ENCODE measurements at regions not wholly inside any gene's neighbourhood (a gene's known extent, or its start where the extent isn't known, plus 50 kb on each side); places are given as distances from the start of the nearest gene placed in this dataset.

DNA sequence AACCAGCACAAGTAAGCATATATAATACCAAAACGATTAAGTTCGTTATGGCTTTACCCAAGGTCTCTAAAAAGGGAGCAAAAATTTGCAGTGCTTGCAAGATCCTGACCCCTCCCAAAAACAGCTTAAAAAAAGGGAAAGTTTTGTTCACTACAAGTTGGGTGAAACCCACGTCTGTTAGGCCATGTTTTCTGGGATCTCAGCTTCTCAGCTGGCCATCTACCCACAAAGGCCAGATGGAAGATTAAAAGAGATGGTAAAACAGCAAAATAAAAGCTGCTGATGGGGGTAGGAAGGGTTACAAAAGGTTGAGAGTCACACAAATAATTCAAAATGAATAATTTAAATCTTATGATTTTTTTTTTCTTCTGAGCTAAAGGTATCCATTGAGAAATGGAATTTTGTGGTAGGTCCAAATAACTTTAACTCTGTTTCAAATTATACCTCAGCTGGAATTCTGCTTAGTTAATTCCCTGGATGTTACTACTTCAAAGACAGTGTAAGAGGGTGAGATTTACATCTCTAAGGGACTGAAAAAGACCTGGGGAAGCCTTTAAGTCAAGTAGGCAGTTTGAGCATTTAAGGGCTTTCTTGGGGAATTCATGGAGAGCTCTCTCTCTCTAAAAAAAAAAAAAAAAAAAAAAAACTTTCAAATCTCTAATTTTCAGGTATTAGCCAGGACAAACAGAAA lies 185.6 kb upstream of the NAV3 start:
- H3K4me1 ChIP-seq (ENCODE audit: insufficient read depth, low read length), result peaks cover 3% of the 10 kb centered on the region
- no peaks in the 10 kb centered on the region for H3K36me3 ChIP-seq (ENCODE audit: insufficient read depth, low read length)
- no peaks in the 10 kb centered on the region for H3K9me3 ChIP-seq (ENCODE audit: low read length)
- H2AFZ ChIP-seq (ENCODE audit: low read depth, low read length), result no peak overlapping the region
- H3K4me3 ChIP-seq (ENCODE audit: low read length), result no peak overlapping the region
- H3K27me3 ChIP-seq (ENCODE audit: insufficient read depth, low read length), result no peaks in the 10 kb centered on the region

DNA sequence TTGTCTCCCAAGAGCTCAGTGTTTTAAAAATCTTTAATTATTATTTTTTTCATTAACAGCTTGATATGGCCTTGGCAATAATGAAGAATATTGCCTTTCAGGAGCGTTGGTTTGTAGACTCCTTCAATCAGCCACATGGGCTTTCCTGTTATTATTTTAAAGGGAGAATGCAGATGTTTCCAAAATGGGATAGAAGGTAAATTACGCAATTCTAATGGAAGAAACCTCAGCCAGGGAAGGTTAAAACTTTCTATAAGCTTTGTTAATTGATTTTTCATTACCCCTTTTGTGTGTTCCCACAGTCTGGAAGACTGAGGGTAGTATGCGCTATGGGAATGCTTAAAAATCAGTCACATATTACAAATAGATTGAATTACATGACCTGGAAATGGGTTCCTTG lies 188.4 kb upstream of the NAV3 start:
- Histone ChIP-seq H3K4me1 (ENCODE audit: insufficient read depth, low read length) (peaks cover 3% of the 10 kb centered on the region), H2AFZ (ENCODE audit: low read depth, low read length) (no peak overlapping the region), H3K27me3 (ENCODE audit: insufficient read depth, low read length) (no peaks in the 10 kb centered on the region), H3K36me3 (ENCODE audit: insufficient read depth, low read length) (no peaks in the 10 kb centered on the region), H3K9me3 (ENCODE audit: low read length) (no peaks in the 10 kb centered on the region), H3K4me3 (ENCODE audit: low read length) (no peak overlapping the region)

DNA sequence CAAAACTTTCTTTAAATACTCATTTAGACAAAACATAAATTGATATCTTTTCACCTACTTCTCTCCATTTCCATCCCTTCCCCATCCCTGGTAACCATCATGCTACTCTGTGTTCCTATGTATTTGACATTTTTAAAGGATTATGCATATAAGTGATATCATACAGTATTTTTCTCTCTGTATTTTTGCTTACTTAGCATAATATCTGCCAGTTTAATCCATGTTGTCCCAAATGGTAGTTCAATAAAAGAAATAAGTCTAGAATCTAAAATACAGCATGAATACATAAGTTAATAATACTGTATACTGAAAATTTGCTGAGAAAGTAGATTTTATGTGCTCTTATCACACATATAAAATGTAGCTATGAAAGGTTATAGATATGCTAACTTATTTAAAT lies 190.3 kb upstream of the NAV3 start:
- Histone ChIP-seq H3K4me1 (ENCODE audit: insufficient read depth, low read length) (peaks cover 3% of the 10 kb centered on the region), H2AFZ (ENCODE audit: low read depth, low read length) (no peak overlapping the region), H3K36me3 (ENCODE audit: insufficient read depth, low read length) (no peaks in the 10 kb centered on the region), H3K4me3 (ENCODE audit: low read length) (no peak overlapping the region), H3K9me3 (ENCODE audit: low read length) (no peaks in the 10 kb centered on the region), H3K27me3 (ENCODE audit: insufficient read depth, low read length) (no peaks in the 10 kb centered on the region)

DNA sequence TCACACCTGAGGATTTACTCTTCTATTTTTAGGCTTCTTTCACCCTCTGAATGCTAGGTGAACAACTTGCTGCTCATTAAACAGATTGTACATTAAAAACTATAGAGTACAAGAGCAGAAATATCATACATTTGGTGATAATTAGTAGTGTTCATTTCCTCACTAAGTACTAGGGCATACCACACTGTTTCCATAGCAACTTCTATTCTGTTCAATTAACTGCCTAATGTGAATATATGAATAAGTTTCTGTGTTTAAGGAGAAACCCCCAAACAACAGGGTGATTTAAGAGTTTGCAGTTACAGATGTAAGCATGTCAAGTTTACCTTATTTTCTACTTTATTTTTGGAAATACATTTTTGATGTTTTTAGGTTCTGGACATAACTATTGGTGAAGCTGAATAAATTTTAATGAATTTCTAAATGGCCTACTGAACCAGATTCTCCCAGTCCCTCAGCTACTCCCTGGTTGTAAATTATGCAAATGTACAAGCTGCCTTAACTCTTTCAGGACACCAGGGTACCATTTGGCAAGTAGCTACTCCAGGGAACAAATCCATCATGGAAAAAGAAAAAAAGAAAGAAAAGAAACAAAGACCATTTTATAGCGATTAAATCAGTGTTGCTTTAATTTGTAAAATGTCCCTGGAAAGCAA lies 199.8 kb upstream of the NAV3 start:
- H3K36me3 ChIP-seq (ENCODE audit: insufficient read depth, low read length), result no peaks in the 10 kb centered on the region
- H3K4me1 ChIP-seq (ENCODE audit: insufficient read depth, low read length), result peaks cover 17% of the 10 kb centered on the region
- H2AFZ ChIP-seq (ENCODE audit: low read depth, low read length), result no peak overlapping the region
- H3K27me3 ChIP-seq (ENCODE audit: insufficient read depth, low read length), result no peaks in the 10 kb centered on the region
- no peak overlapping the region for H3K4me3 ChIP-seq (ENCODE audit: low read length)
- no peaks in the 10 kb centered on the region for H3K9me3 ChIP-seq (ENCODE audit: low read length)

DNA sequence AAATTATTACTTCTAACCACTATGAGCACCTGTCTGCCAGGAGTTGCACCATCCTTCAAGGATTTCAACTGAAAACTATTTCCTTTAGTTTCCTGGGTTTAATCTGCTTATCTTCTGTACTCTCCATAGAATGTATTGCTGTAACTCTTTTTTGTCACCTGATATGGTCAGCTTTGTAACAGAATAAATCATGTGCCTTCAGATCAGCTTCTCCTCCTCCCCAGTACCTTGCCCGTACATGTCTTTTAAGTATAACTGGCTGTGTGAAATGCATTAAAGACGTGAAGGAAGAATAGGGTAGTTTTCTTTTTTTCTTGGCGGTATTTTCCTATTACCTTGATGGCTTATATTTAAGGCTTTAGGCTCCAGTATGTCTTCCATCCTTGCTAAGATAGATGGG lies 200.3 kb upstream of the NAV3 start:
- H3K36me3 ChIP-seq (ENCODE audit: insufficient read depth, low read length), result no peaks in the 10 kb centered on the region
- no peak overlapping the region for H2AFZ ChIP-seq (ENCODE audit: low read depth, low read length)
- H3K27me3 ChIP-seq (ENCODE audit: insufficient read depth, low read length), result no peaks in the 10 kb centered on the region
- H3K9me3 ChIP-seq (ENCODE audit: low read length), result no peaks in the 10 kb centered on the region
- peaks cover 17% of the 10 kb centered on the region for H3K4me1 ChIP-seq (ENCODE audit: insufficient read depth, low read length)
- no peak overlapping the region for H3K4me3 ChIP-seq (ENCODE audit: low read length)

DNA sequence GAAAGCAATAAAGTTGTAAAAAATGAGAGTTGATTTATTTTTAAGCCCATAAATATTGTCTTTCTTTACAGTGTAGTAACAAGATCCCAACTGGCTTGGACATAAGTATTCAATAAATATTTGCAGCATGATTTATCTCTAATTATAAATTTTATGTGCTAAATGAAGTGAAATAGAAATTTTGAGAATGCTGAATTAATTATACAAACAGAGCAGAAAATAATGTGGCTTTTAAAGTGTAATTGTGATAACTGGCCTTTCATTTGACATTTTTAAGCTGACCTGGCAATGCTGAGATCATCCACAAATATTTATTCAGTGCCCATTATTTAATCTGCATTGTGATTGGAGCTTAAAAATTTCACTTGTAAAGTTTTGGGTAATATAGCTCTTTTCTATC lies 201.6 kb upstream of the NAV3 start:
- Histone ChIP-seq H3K9me3 (ENCODE audit: low read length) (no peaks in the 10 kb centered on the region), H2AFZ (ENCODE audit: low read depth, low read length) (no peak overlapping the region), H3K27me3 (ENCODE audit: insufficient read depth, low read length) (no peaks in the 10 kb centered on the region), H3K36me3 (ENCODE audit: insufficient read depth, low read length) (no peaks in the 10 kb centered on the region), H3K4me1 (ENCODE audit: insufficient read depth, low read length) (peaks cover 17% of the 10 kb centered on the region), H3K4me3 (ENCODE audit: low read length) (no peak overlapping the region)

DNA sequence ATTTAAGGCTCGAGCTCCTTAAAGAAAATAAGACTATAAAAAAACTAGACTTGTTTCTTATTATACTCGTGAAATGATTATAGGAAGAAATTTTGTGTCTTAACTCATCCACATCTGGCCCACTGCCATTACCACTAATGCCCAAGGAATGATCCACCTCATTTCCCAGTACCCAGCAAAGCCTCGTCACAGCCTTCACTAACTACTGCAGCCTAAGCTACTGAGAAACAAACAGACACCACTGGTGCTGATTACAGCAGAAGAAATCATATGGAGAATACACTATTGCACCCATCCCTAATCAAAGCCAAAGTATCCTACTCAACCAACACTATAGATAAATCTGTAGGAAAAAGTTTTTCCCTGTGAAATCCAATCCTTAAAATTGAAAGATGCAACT lies 205.3 kb upstream of the NAV3 start:
- Histone ChIP-seq H3K9me3 (ENCODE audit: low read length) (no peaks in the 10 kb centered on the region), H3K36me3 (ENCODE audit: insufficient read depth, low read length) (no peaks in the 10 kb centered on the region), H3K4me3 (ENCODE audit: low read length) (no peak overlapping the region), H2AFZ (ENCODE audit: low read depth, low read length) (no peak overlapping the region), H3K27me3 (ENCODE audit: insufficient read depth, low read length) (no peaks in the 10 kb centered on the region), H3K4me1 (ENCODE audit: insufficient read depth, low read length) (peaks cover 10% of the 10 kb centered on the region)

DNA sequence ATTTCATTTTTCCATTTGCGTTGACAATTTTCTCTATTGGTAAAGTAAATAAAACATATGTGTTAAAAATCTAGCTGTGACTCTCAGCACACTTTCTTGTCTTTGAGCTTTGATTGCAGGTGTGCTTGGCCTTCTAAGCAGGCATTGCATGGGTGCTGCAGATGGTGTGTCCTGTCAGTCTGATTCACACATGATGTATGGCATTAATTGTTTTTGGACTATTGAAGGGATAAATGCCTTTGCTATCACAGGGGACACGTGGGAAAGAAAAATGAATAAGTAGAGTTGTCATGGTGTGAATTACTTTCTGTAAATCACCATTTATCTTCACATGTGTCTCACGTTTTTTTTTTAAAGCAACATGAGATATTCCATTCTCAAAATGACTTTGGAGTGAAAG lies 211.3 kb upstream of the NAV3 start:
- Histone ChIP-seq H3K9me3 (ENCODE audit: low read length) (no peaks in the 10 kb centered on the region), H3K36me3 (ENCODE audit: insufficient read depth, low read length) (no peaks in the 10 kb centered on the region), H3K4me3 (ENCODE audit: low read length) (no peak overlapping the region), H2AFZ (ENCODE audit: low read depth, low read length) (no peak overlapping the region), H3K4me1 (ENCODE audit: insufficient read depth, low read length) (peaks cover 8% of the 10 kb centered on the region), H3K27me3 (ENCODE audit: insufficient read depth, low read length) (no peaks in the 10 kb centered on the region)

DNA sequence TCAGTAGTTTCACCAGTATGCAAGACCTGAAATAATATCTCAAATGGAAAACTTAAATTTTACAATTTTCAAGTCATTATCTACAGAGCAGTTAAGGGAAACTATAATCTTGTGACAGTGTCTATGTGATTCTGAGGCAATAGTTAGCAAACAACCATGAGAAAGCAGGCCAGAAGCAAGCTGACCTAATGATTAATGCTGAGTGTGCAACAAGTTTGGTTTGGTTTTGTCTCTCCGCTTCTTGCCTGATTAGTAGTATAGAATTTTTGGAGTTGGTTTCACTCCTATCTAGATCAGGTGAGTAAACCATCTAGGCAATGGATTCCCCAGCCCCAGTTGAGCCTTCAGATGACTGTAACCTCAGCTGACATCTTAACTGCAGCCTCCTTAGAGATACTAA lies 212.9 kb upstream of the NAV3 start:
- Histone ChIP-seq H3K4me3 (ENCODE audit: low read length) (no peak overlapping the region), H3K27me3 (ENCODE audit: insufficient read depth, low read length) (no peaks in the 10 kb centered on the region), H2AFZ (ENCODE audit: low read depth, low read length) (no peak overlapping the region), H3K9me3 (ENCODE audit: low read length) (no peaks in the 10 kb centered on the region), H3K4me1 (ENCODE audit: insufficient read depth, low read length) (peaks cover 15% of the 10 kb centered on the region), H3K36me3 (ENCODE audit: insufficient read depth, low read length) (no peaks in the 10 kb centered on the region)

DNA sequence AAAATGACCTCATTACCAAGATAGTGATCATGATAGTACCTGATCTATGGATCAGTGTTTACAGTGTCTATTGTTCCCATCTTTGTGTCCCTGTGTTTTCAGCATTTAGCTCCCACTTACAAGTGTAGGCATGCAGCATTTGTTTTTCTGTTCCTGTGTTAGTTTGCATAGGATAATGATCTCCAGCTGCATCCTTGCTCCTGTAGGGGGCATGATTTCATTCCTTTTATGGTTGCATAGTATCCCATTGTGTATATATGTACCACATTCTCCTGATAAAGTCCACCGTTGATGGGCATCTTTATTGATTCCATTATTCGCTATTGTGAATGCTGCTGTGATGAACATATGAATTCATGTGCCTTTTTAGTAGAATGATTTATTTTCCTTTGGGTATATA lies 215.4 kb upstream of the NAV3 start:
- Histone ChIP-seq H3K27me3 (ENCODE audit: insufficient read depth, low read length) (no peaks in the 10 kb centered on the region), H3K4me3 (ENCODE audit: low read length) (no peak overlapping the region), H3K9me3 (ENCODE audit: low read length) (no peaks in the 10 kb centered on the region), H2AFZ (ENCODE audit: low read depth, low read length) (no peak overlapping the region), H3K4me1 (ENCODE audit: insufficient read depth, low read length) (peaks cover 17% of the 10 kb centered on the region), H3K36me3 (ENCODE audit: insufficient read depth, low read length) (no peaks in the 10 kb centered on the region)

DNA sequence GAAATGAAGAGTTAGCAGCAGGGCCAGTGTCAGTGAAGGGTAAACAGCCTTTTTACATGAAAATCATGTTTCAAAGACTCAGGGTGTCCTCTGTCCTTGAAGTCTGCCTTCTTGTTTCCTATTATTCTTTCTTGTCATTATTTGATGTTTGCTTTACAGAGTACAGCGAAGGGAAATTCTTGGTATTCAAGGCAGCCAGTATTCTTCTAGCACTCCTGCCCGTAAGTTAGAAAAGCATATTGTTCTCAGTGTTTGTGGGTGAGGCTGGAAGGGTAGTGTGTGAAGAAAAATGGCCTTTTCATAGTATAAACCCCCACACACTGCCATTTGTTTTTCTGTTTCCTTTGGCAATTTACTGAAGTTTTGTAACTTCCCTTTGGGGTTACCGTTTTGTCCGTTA lies 217.3 kb upstream of the NAV3 start:
- Histone ChIP-seq H3K36me3 (ENCODE audit: insufficient read depth, low read length) (no peaks in the 10 kb centered on the region), H3K4me3 (ENCODE audit: low read length) (no peak overlapping the region), H3K9me3 (ENCODE audit: low read length) (no peaks in the 10 kb centered on the region), H3K27me3 (ENCODE audit: insufficient read depth, low read length) (no peaks in the 10 kb centered on the region), H3K4me1 (ENCODE audit: insufficient read depth, low read length) (peaks cover 13% of the 10 kb centered on the region), H2AFZ (ENCODE audit: low read depth, low read length) (no peak overlapping the region)

DNA sequence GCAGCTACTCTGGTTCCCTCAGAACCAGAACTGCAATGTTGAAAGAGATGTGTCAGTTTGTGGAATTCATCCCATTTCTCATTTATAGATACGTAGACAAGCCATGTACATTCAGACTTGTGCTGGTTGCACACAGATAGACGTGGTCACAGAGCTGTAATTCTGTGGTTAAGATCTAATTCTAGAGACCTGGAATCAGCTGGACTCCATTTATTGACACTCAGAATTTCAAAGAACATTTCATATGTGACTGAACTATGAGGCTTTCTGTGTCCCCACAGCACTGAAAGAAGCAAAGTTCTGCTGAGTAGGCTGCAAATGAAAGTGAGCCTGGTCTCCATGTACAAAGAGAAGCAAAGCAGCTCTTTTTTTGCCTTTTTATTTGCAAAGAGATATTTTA lies 220.2 kb upstream of the NAV3 start:
- peaks cover 13% of the 10 kb centered on the region for H3K4me1 ChIP-seq (ENCODE audit: insufficient read depth, low read length)
- H3K27me3 ChIP-seq (ENCODE audit: insufficient read depth, low read length), result no peaks in the 10 kb centered on the region

DNA sequence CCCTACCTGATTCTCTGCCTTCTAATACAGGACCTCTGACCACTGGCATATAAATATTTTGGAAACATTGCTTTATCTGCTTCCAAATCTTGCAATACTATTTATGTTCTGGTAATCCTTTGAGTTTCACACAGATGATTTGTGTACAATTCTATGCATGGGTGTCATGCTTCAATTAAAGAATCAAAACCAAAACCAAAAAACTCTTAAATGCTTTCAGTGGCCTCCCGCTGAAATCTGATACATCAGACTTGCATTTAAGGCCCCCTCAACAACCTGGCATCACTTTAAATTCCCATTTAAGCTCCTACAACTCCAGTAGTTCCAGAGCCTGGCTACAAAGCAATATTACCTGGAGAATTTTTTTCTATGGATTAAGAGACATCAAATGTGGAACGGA lies 221.7 kb upstream of the NAV3 start:
- no peak overlapping the region for H3K4me3 ChIP-seq (ENCODE audit: low read length)
- no peaks in the 10 kb centered on the region for H3K27me3 ChIP-seq (ENCODE audit: insufficient read depth, low read length)
- no peaks in the 10 kb centered on the region for H3K9me3 ChIP-seq (ENCODE audit: low read length)
- no peak overlapping the region for H2AFZ ChIP-seq (ENCODE audit: low read depth, low read length)
- H3K4me1 ChIP-seq (ENCODE audit: insufficient read depth, low read length), result peaks cover 16% of the 10 kb centered on the region
- H3K36me3 ChIP-seq (ENCODE audit: insufficient read depth, low read length), result no peaks in the 10 kb centered on the region

More for the DNA sequence above, 220.2 kb upstream of the NAV3 start:
- no peak overlapping the region for H3K4me3 ChIP-seq (ENCODE audit: low read length)
- no peaks in the 10 kb centered on the region for H3K36me3 ChIP-seq (ENCODE audit: insufficient read depth, low read length)
- no peaks in the 10 kb centered on the region for H3K9me3 ChIP-seq (ENCODE audit: low read length)
- no peak overlapping the region for H2AFZ ChIP-seq (ENCODE audit: low read depth, low read length)
